Activated naive CD4-positive, alpha-beta T cell treated with Interleukin-2 at 50 U/mL for 16 hours (primary cell): ENCODE measurements at regions not wholly inside any gene's neighbourhood (a gene's known extent, or its start where the extent isn't known, plus 50 kb on each side); places are given as distances from the start of the nearest gene placed in this dataset.
A peak's percentile ranks its signal among the peaks of the same experiment; 100 is the strongest.
"Not testable (repeated sequence)": the region's sequence is repeated elsewhere in the genome, so short reads cannot be mapped to it uniquely, and the experiment has no call there.

ENCODE experiments used
- DNase-seq: peaks from one replicate; pipeline ENCODE4 v3.0.0-alpha.2; 2020

- DNase-seq: no peak
Observed at GRCh38 chr17:68097161-68097805, 61.7 kb downstream of the KPNA2 start.

DNA sequence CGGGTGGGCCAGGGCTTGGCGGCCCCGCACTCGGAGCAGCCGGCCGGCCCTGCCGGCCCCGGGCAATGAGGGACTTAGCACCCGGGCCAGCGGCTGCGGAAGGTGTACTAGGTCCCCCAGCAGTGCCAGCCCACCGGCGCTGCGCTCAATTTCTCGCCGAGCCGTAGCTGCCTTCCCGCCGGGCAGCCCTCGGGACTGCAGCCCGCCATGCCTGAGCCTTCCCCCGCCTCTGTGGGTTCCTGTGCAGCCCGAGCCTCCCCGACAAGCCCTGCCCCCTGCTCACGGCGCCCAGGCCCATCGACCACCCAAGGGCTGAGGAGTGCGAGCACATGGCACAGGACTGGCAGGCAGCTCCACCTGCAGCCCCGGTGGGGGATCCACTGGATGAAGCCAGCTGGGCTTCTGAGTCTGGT is 63.8 kb downstream of the KPNA2 start:
- DNase-seq: not testable (repeated sequence)

DNA sequence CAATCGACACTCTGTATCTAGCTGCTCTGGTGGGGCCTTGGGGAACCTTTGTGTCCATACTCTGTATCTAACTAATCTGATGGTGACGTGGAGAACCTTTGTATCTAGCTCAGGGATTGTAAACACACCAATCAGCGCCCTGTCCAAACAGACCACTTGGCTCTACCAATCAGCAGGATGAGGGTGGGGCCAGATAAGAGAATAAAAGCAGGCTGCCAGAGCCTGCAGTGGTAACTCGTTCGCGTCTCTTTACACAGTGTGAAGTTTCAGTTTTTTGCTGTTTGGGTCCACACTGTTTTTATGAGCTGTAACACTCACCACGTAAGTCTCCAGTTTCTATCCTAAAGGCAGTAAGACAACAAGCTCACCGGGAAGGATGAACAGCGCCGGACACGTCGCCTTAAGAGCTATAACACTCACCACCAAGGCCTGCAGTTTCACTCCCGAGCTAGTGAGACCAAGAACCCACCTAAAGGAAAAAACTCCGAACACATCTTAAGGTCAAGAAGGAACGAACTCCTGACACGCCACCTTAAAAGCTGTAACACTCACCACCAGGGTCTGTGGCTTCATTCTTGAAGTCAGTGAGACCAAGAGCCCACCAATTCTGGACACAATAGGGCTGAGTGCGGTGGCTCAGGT is 64.6 kb downstream of the KPNA2 start:
- no peak for DNase-seq

- peak; percentile 76 for DNase-seq
Observed at GRCh38 chr17:68101075-68101986, 65.8 kb downstream of the KPNA2 start.

- DNase-seq: no peak
Observed at GRCh38 chr17:68101987-68102314, 66.4 kb downstream of the KPNA2 start.

DNA sequence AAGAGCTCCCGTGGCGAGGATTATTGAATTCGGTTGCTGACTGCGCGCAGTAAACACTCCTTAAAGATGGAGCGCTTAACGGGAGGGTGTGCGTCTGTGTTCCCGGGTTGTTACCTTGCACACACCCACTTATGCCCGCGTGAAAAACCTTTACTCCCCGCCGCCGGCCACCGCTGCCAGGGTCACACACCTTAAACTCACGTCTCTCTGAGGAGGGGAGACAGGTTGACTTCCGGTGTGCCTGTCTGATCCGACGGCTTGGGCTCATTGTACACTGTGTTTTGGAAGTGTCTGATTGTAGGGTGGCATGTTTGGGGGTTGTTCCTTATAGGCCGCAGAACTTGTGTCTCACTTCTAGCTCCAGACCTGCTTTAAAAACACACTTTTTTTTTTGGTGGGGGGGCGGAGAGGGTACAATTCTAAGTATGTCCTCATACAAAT is 66.8 kb downstream of the KPNA2 start:
- peak; percentile 29 for DNase-seq

DNA sequence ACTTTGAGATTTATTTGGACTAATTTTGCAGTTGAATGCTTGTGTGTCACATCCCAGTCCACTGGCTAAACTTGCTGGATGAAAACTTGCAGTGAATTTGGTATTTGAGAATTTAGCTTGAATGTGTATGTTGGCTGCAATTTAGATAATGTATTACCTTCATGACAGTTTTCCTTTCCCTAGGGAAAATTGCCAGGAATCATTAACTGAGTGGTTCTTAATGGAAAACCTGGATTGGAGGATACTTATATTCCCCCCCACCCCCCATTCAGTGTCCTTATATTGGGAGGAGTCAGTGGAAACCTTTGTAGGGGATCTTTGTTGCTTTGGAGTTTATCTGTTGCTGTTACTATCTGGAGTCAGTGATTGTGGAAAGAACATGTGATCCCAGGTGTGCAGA is 67.6 kb downstream of the KPNA2 start:
- DNase-seq: no peak

- no peak for DNase-seq
Observed at GRCh38 chr17:68106085-68106484, 70.5 kb downstream of the KPNA2 start.

- DNase-seq: no peak
Observed at GRCh38 chr17:68107373-68107772, 71.8 kb downstream of the KPNA2 start.

- no peak for DNase-seq
Observed at GRCh38 chr17:68108313-68109000, 72.9 kb downstream of the KPNA2 start.

DNA sequence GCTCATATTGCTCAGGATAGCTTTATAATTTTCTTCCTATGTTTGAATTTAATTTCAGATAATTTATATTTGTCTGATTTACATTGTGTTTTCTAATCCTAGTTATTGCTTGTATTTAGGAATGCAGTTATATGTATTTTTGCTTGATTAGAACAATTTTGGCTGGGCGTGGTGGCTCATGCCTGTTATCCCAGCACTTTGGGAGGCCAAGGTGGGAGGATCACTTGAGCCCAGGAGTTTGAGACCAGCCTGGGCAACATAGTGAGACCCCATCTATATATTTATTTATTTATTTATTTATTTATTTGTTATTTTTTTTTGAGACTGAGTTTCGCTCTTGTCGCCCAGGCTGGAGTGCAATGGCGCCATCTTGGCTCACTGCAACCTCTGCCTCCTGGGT is 73.9 kb downstream of the KPNA2 start:
- not testable (repeated sequence) for DNase-seq

GRCh38 chr17:68116211-68116610 is 80.7 kb downstream of the KPNA2 start:
- DNase-seq: not testable (repeated sequence)

- DNase-seq: no peak
Observed at GRCh38 chr17:68122587-68122986, 87.1 kb downstream of the KPNA2 start.

DNA sequence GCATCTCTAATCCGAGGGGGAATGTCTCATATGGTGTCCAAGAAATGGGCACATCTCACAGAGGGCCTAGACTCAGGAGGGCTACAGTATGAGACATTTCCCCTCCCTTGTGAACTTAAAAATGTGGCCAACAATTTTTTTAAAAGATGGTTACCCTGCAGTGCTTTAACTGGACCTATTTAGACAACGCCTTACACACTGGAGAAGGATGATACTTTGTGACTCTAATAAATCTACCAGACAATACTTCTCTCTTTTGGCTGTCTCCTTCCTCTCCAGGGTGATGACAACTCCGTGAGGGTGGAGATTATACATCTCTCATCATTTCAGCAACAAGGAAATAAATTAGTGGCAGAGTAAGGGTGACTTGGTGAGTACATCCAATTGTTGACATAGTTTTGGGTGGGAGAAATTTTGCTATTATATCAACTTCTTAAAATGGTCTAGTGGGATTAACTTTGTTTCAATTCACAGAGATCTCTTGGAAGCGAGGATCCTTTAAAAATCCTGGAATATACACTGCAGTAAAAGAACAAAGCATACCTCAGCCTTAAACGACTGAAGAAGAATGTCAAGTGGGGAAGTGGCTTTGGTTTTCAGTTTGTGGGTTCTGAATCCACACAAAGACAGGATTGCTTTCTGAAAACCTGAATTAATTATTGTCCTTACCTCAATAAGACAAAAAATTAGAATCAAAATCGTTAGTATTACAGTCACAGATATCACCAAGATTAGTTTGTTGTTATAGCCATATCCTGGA is 89.8 kb downstream of the KPNA2 start:
- DNase-seq: no peak

- DNase-seq: no peak
Observed at GRCh38 chr17:68127914-68128313, 92.4 kb downstream of the KPNA2 start.

GRCh38 chr17:68131456-68131855 is 95.9 kb downstream of the KPNA2 start:
- no peak for DNase-seq

- no peak for DNase-seq
Observed at GRCh38 chr17:68133346-68134045, 98.0 kb downstream of the KPNA2 start.

DNA sequence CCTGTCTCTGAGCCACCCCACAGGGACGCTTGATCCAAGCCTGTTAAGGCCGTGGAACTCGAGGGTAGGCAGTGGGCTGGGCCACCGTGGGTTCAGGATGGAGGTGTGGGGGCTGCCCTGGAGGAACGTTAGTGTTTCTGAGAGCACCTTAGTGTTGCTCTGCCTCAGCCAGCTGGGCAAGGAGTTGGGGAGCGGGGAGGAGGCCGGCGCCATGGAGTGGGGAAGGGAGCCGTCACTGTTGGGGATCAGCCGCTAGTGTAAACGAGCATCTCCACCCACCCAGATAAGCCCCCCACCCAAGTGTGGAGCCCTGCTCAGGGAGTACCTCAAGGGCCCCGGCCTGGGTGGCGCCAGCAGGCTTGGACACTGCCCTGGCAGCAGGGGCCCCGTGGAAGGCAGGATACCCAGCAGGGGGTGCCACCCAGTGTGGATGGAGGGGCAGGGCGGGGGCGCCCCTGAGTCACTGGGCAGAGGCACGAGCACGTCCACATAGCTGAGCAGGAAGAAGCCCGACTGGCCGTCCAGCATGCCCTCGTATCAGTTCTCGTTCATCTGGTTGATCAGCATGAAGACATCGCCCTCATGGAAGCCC is 98.6 kb downstream of the KPNA2 start:
- no peak for DNase-seq

GRCh38 chr17:68134731-68135130 is 99.2 kb downstream of the KPNA2 start:
- no peak for DNase-seq

- no peak for DNase-seq
Observed at GRCh38 chr17:68135141-68135887, 99.8 kb downstream of the KPNA2 start.

DNA sequence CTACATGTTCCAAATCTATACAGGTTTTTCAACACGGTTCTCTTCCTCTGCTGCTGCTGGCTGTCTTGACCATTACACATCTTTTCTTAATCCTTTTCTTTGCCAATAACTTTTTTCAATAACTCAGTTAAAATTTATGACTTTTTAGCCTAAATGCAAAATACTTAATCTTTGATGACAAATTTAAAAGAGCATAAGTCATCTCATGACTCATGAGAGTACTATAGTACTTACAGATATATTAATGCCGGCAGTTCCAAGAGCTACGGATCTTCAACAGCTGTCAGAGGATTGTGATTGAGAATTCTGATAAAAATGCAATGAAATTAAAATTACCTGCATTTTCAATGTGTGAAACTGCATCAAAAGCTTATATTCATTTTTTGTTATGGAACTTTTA is 105.5 kb downstream of the KPNA2 start:
- DNase-seq: no peak
